WTC11 (cell line): ENCODE measurements at regions not wholly inside any gene's neighbourhood (a gene's known extent, or its start where the extent isn't known, plus 50 kb on each side); places are given as distances from the start of the nearest gene placed in this dataset.

Experiments used
- ATAC-seq: fragments of 200-7000 bp; cut with Tn5 transposase; 2 replicates; pipeline ENCODE4 v1.10.0; 2021; ENCODE audit warnings: mild to moderate bottlenecking, moderate library complexity
- CTCF ChIA-PET: fragments of 300-600 bp; sonication (Branson Sonifier 250); formaldehyde crosslinking; loops from one replicate; lab custom pipeline; 2021; ENCODE audit warnings: antibody characterized with exemption; lab: Charles Lee
- POLR2A ChIA-PET: fragments of 350-600 bp; sonication (Branson Sonifier 250); formaldehyde crosslinking; loops from one replicate; lab custom pipeline; 2021; ENCODE audit warnings: antibody characterized with exemption; lab: Charles Lee
- DNase-seq: peaks from one replicate; pipeline ENCODE4 v3.0.0; 2021; ENCODE audit warnings: low spot score
- H3K27ac Mint-ChIP-seq: 2 replicates; pipeline ENCODE4 v1.8.0; 2021; ENCODE audit warnings: mixed read lengths
- H3K27me3 Mint-ChIP-seq: 2 replicates; pipeline ENCODE4 v1.8.0; 2021; ENCODE audit warnings: low read depth, mild to moderate bottlenecking, moderate library complexity, mixed read lengths
- H3K36me3 Mint-ChIP-seq: 2 replicates; pipeline ENCODE4 v1.8.0; 2021; ENCODE audit warnings: mixed read lengths
- H3K4me1 Mint-ChIP-seq: 2 replicates; pipeline ENCODE4 v1.8.0; 2022; ENCODE audit warnings: mixed read lengths
- H3K4me3 Mint-ChIP-seq: 2 replicates; pipeline ENCODE4 v1.8.0; 2021; ENCODE audit warnings: mild to moderate bottlenecking, moderate library complexity, mixed read lengths
- H3K9me3 Mint-ChIP-seq: 2 replicates; pipeline ENCODE4 v1.8.0; 2021; ENCODE audit warnings: mixed read lengths
- ATF1 ChIP-seq: sonication (generic); formaldehyde crosslinking; IDR thresholded peaks from 2 replicates; pipeline ENCODE4 v1.8.1; 2023; ENCODE audit warnings: mild to moderate bottlenecking, moderate library complexity, missing genetic modification reagents
- CREM ChIP-seq: sonication (generic); formaldehyde crosslinking; IDR thresholded peaks from 2 replicates; pipeline ENCODE4 v1.8.1; 2022; ENCODE audit warnings: mild to moderate bottlenecking, missing genetic modification reagents, moderate library complexity
- ERG ChIP-seq: fragments of 250-450 bp; sonication (Bioruptor Pico); IDR thresholded peaks from 2 replicates; pipeline ENCODE4 v1.8.0; 2021; ENCODE audit warnings: mild to moderate bottlenecking
- ETV6 ChIP-seq: sonication (generic); formaldehyde crosslinking; IDR thresholded peaks from 2 replicates; pipeline ENCODE4 v1.8.1; 2022; ENCODE audit warnings: mild to moderate bottlenecking, missing genetic modification reagents
- GRHL2 ChIP-seq: fragments of 250-450 bp; sonication (Bioruptor Pico); IDR thresholded peaks from 2 replicates; pipeline ENCODE4 v1.8.0; 2022; ENCODE audit warnings: mild to moderate bottlenecking, moderate library complexity; ENCODE audit not compliant: insufficient replicate concordance, severe bottlenecking
- HMGA2 ChIP-seq: fragments of 250-450 bp; sonication (Bioruptor Pico); IDR thresholded peaks from 2 replicates; pipeline ENCODE4 v1.4.0; 2021; ENCODE audit warnings: mild to moderate bottlenecking, moderate library complexity
- JAZF1 ChIP-seq: fragments of 250-450 bp; sonication (Bioruptor Pico); IDR thresholded peaks from 2 replicates; pipeline ENCODE4 v1.9.0; 2021; ENCODE audit warnings: moderate library complexity, mild to moderate bottlenecking, inconsistent platforms
- NR3C1 ChIP-seq: sonication (generic); formaldehyde crosslinking; conservative IDR thresholded peaks from 2 replicates; pipeline ENCODE4 v1.8.1; 2023; ENCODE audit warnings: low read depth, mild to moderate bottlenecking, missing genetic modification reagents
- PRDM15 ChIP-seq: sonication (generic); formaldehyde crosslinking; IDR thresholded peaks from 2 replicates; pipeline ENCODE4 v1.8.0; 2022; ENCODE audit warnings: missing genetic modification reagents
- RORB ChIP-seq: fragments of 250-450 bp; sonication (Bioruptor Pico); IDR thresholded peaks from 2 replicates; pipeline ENCODE4 v1.9.0; 2021; ENCODE audit warnings: mild to moderate bottlenecking
- SMAD4 ChIP-seq: sonication (generic); formaldehyde crosslinking; IDR thresholded peaks from 2 replicates; pipeline ENCODE4 v1.8.0; 2022; ENCODE audit warnings: mild to moderate bottlenecking, missing genetic modification reagents
- TEAD4 ChIP-seq: sonication (generic); formaldehyde crosslinking; IDR thresholded peaks from 2 replicates; pipeline ENCODE4 v1.8.0; 2022; ENCODE audit warnings: mild to moderate bottlenecking, missing genetic modification reagents
- TP53 ChIP-seq: sonication (generic); formaldehyde crosslinking; IDR thresholded peaks from 2 replicates; pipeline ENCODE4 v1.8.1; 2023; ENCODE audit warnings: mild to moderate bottlenecking, missing genetic modification reagents
- ZBTB21 ChIP-seq: sonication (generic); formaldehyde crosslinking; IDR thresholded peaks from 2 replicates; pipeline ENCODE4 v1.8.1; 2023; ENCODE audit warnings: mild to moderate bottlenecking, missing genetic modification reagents, borderline replicate concordance
- ZMAT4 ChIP-seq: fragments of 250-450 bp; sonication (Bioruptor Pico); IDR thresholded peaks from 2 replicates; pipeline ENCODE4 v1.9.0; 2021; ENCODE audit warnings: mild to moderate bottlenecking
- ZNF232 ChIP-seq: sonication (generic); formaldehyde crosslinking; IDR thresholded peaks from 2 replicates; pipeline ENCODE4 v1.8.0; 2022; ENCODE audit warnings: mild to moderate bottlenecking, missing genetic modification reagents
- ZNF263 ChIP-seq: sonication (generic); formaldehyde crosslinking; IDR thresholded peaks from 2 replicates; pipeline ENCODE4 v1.8.1; 2022; ENCODE audit warnings: low read depth, mild to moderate bottlenecking, moderate library complexity, missing genetic modification reagents
- ZNF396 ChIP-seq: fragments of 250-450 bp; sonication (Bioruptor Pico); IDR thresholded peaks from 2 replicates; pipeline ENCODE4 v1.8.0; 2021; ENCODE audit warnings: mild to moderate bottlenecking, moderate library complexity, borderline replicate concordance
- TF ChIP-seq, protein P1 (sequence below): sonication (generic); formaldehyde crosslinking; IDR thresholded peaks from 2 replicates; pipeline ENCODE4 v1.8.1; 2022; ENCODE audit warnings: low read depth, mild to moderate bottlenecking, moderate library complexity, missing genetic modification reagents, borderline replicate concordance
- TF ChIP-seq, protein P2 (sequence below): sonication (generic); formaldehyde crosslinking; IDR thresholded peaks from 2 replicates; pipeline ENCODE4 v1.8.0; 2022; ENCODE audit warnings: mild to moderate bottlenecking, missing genetic modification reagents
- TF ChIP-seq, protein P3 (sequence below): sonication (generic); formaldehyde crosslinking; IDR thresholded peaks from 2 replicates; pipeline ENCODE4 v1.8.1; 2022; ENCODE audit warnings: low read depth, missing genetic modification reagents, borderline replicate concordance

- POLR2A ChIA-PET: no interaction called here
- no peak overlapping the region for H3K27ac Mint-ChIP-seq
- no peaks in the 10 kb centered on the region for H3K27me3 Mint-ChIP-seq
- H3K9me3 Mint-ChIP-seq: peaks cover 44% of the 10 kb centered on the region
- H3K4me1 Mint-ChIP-seq: no peaks in the 10 kb centered on the region
- TF ChIP-seq, protein P1, sequence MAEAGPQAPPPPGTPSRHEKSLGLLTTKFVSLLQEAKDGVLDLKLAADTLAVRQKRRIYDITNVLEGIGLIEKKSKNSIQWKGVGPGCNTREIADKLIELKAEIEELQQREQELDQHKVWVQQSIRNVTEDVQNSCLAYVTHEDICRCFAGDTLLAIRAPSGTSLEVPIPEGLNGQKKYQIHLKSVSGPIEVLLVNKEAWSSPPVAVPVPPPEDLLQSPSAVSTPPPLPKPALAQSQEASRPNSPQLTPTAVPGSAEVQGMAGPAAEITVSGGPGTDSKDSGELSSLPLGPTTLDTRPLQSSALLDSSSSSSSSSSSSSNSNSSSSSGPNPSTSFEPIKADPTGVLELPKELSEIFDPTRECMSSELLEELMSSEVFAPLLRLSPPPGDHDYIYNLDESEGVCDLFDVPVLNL (CRISPR knock-in tag): no peak
- TF ChIP-seq CREM (CRISPR knock-in tag) (no peak), ETV6 (CRISPR knock-in tag) (no peak), JAZF1 (CRISPR knock-in tag) (no peak), NR3C1 (CRISPR knock-in tag) (no peak)
- TF ChIP-seq, protein P2, sequence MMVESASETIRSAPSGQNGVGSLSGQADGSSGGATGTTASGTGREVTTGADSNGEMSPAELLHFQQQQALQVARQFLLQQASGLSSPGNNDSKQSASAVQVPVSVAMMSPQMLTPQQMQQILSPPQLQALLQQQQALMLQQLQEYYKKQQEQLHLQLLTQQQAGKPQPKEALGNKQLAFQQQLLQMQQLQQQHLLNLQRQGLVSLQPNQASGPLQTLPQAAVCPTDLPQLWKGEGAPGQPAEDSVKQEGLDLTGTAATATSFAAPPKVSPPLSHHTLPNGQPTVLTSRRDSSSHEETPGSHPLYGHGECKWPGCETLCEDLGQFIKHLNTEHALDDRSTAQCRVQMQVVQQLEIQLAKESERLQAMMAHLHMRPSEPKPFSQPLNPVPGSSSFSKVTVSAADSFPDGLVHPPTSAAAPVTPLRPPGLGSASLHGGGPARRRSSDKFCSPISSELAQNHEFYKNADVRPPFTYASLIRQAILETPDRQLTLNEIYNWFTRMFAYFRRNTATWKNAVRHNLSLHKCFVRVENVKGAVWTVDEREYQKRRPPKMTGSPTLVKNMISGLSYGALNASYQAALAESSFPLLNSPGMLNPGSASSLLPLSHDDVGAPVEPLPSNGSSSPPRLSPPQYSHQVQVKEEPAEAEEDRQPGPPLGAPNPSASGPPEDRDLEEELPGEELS (CRISPR knock-in tag): no peak
- CTCF ChIA-PET: no interaction called here
- H3K4me3 Mint-ChIP-seq: no peak overlapping the region
- DNase-seq: no peak
- H3K36me3 Mint-ChIP-seq: peaks cover 28% of the 10 kb centered on the region
- ATAC-seq: no peak
These were observed 499.2 kb upstream of the ATP2B1 start for GRCh38 chr12:90207799-90208198.

GRCh38 chr12:90205165-90205564 is 496.5 kb upstream of the ATP2B1 start:
- no peaks in the 10 kb centered on the region for H3K27me3 Mint-ChIP-seq
- no peak overlapping the region for H3K4me3 Mint-ChIP-seq
- H3K27ac Mint-ChIP-seq: no peak overlapping the region
- H3K9me3 Mint-ChIP-seq: peaks cover 32% of the 10 kb centered on the region
- CTCF ChIA-PET: no interaction called here
- H3K36me3 Mint-ChIP-seq: peaks cover 21% of the 10 kb centered on the region
- ATAC-seq (no peak), DNase-seq (no peak)
- POLR2A ChIA-PET: no interaction called here
- TF ChIP-seq ZBTB21 (CRISPR knock-in tag): no peak
- TF ChIP-seq, protein P3, sequence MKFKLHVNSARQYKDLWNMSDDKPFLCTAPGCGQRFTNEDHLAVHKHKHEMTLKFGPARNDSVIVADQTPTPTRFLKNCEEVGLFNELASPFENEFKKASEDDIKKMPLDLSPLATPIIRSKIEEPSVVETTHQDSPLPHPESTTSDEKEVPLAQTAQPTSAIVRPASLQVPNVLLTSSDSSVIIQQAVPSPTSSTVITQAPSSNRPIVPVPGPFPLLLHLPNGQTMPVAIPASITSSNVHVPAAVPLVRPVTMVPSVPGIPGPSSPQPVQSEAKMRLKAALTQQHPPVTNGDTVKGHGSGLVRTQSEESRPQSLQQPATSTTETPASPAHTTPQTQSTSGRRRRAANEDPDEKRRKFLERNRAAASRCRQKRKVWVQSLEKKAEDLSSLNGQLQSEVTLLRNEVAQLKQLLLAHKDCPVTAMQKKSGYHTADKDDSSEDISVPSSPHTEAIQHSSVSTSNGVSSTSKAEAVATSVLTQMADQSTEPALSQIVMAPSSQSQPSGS (CRISPR knock-in tag): no peak
- no peak for TF ChIP-seq CREM (CRISPR knock-in tag)
- no peak for TF ChIP-seq TP53 (CRISPR knock-in tag)
- TF ChIP-seq ZMAT4: no peak
- no peak for TF ChIP-seq ZNF396 (CRISPR knock-in tag)
- no peak for TF ChIP-seq PRDM15 (CRISPR knock-in tag)
- no peak for TF ChIP-seq ERG (CRISPR knock-in tag)
- TF ChIP-seq ATF1 (CRISPR knock-in tag): no peak
- TF ChIP-seq GRHL2 (CRISPR knock-in tag): no peak
- TF ChIP-seq RORB (CRISPR knock-in tag): no peak
- TF ChIP-seq SMAD4: no peak
- no peak for TF ChIP-seq HMGA2 (CRISPR knock-in tag)
- no peak for TF ChIP-seq ZNF232
- TF ChIP-seq ZNF263 (CRISPR knock-in tag): no peak
- TF ChIP-seq TEAD4 (CRISPR knock-in tag): no peak
- H3K4me1 Mint-ChIP-seq: no peaks in the 10 kb centered on the region; the same call in 1 of the 2 replicates
